Endothelial cell of umbilical vein (primary cell): ENCODE measurements at regions not wholly inside any gene's neighbourhood (a gene's known extent, or its start where the extent isn't known, plus 50 kb on each side); places are given as distances from the start of the nearest gene placed in this dataset.

Experiments used
- BruUV-seq: library from RNA; stranded (reverse); fragments of 400-500 nt; replicated peaks from 2 replicates; lab custom pipeline; 2021; lab: Mats Ljungman, UMichigan
- CTCF ChIA-PET: fragments of 300-600, 350-600 bp; sonication (Branson Sonifier 250); formaldehyde crosslinking; loops from one replicate; lab custom pipeline; 2021; ENCODE audit warnings: antibody characterized with exemption, inconsistent platforms; lab: Charles Lee
- POLR2A ChIA-PET: fragments of 300-600, 350-600 bp; sonication (Branson Sonifier 250); formaldehyde crosslinking; loops from one replicate; lab custom pipeline; 2021; ENCODE audit warnings: antibody characterized with exemption, inconsistent platforms; lab: Charles Lee
- DNase-seq: peaks from one replicate; pipeline ENCODE4 v3.0.0-alpha.2; 2011; ENCODE audit warnings: low read depth, low spot score
- FAIRE-seq: peaks from 2 replicates; lab custom pipeline; 2011; peaks lifted over from hg19 to GRCh38; lab: Jason Lieb, UNC
- H2AFZ ChIP-seq: 2 replicates; pipeline ENCODE4 v1.6.0; 2012; ENCODE audit warnings: low read depth, low read length, control low read depth, inconsistent platforms
- H3K27ac ChIP-seq: 2 replicates; pipeline ENCODE4 v1.5.1; 2011; ENCODE audit warnings: low read depth, mild to moderate bottlenecking, control low read depth, low read length, moderate library complexity; ENCODE audit not compliant: insufficient read depth
- H3K27me3 ChIP-seq, 2 experiments: 2 replicates each; pipeline versions ENCODE4 v1.6.0 to v1.6.1; 2011; ENCODE audit warnings: low read length in 2 of 2, mixed read lengths in 1 of 2; ENCODE audit not compliant: control insufficient read depth in 2 of 2, insufficient read depth in 2 of 2
- H3K36me3 ChIP-seq, 2 experiments: 2 replicates in 1 of 2; 3 replicates in 1 of 2; pipeline ENCODE4 v1.5.1; 2011; ENCODE audit warnings: low read length in 2 of 2, mild to moderate bottlenecking in 1 of 2, moderate library complexity in 1 of 2; ENCODE audit not compliant: control insufficient read depth in 2 of 2, insufficient read depth in 2 of 2; ENCODE audit errors: extremely low read depth in 1 of 2
- H3K4me1 ChIP-seq: 3 replicates; pipeline ENCODE4 v1.5.1; 2011; ENCODE audit warnings: mild to moderate bottlenecking, low read length; ENCODE audit not compliant: control insufficient read depth, insufficient read depth; ENCODE audit errors: extremely low read depth
- H3K4me2 ChIP-seq: 2 replicates; pipeline ENCODE4 v1.6.1; 2011; ENCODE audit warnings: low read length, control low read depth, mixed read lengths; ENCODE audit not compliant: insufficient read depth
- H3K4me3 ChIP-seq, 3 experiments: fragments of 200-600 bp in 1 of 3; sonication (generic), shearing (Covaris generic) in 1 of 3; replicated peaks in 1 of 3; 2 replicates each; pipeline ENCODE4 v1.5.1; 2011 to 2016; ENCODE audit warnings: control low read depth in 3 of 3, low read length in 3 of 3, mild to moderate bottlenecking in 2 of 3, inconsistent platforms in 1 of 3, low read depth in 1 of 3, moderate library complexity in 1 of 3; ENCODE audit not compliant: insufficient read depth in 1 of 3
- H3K79me2 ChIP-seq: 2 replicates; pipeline ENCODE4 v1.6.0; 2012; ENCODE audit warnings: low read length, inconsistent platforms; ENCODE audit not compliant: control insufficient read depth, insufficient read depth
- H3K9ac ChIP-seq: replicated peaks from 2 replicates; pipeline ENCODE3; 2011; ENCODE audit warnings: low read length, control low read depth; ENCODE audit not compliant: insufficient read depth; ENCODE audit errors: extremely low read depth
- H3K9me1 ChIP-seq: replicated peaks from 3 replicates; pipeline ENCODE4 v1.6.0; 2011; ENCODE audit warnings: mild to moderate bottlenecking, low read length; ENCODE audit not compliant: control insufficient read depth, insufficient read depth; ENCODE audit errors: extremely low read depth
- H3K9me3 ChIP-seq: replicated peaks from 2 replicates; pipeline ENCODE4 v1.5.1; 2012; ENCODE audit warnings: low read length, inconsistent platforms; ENCODE audit not compliant: control insufficient read depth, insufficient read depth
- H4K20me1 ChIP-seq: replicated peaks from 2 replicates; pipeline ENCODE3; 2011; ENCODE audit warnings: mild to moderate bottlenecking, low read length; ENCODE audit not compliant: control insufficient read depth, insufficient read depth; ENCODE audit errors: extremely low read depth
- EZH2 ChIP-seq: IDR thresholded peaks from 2 replicates; pipeline ENCODE4 v1.6.1; 2012; ENCODE audit warnings: borderline replicate concordance, low read depth, mild to moderate bottlenecking, moderate library complexity, low read length, inconsistent platforms; ENCODE audit not compliant: severe bottlenecking
- FOS ChIP-seq: IDR thresholded peaks from 2 replicates; pipeline ENCODE4 v1.6.1; 2011; ENCODE audit warnings: mild to moderate bottlenecking, low read length, moderate library complexity, borderline replicate concordance; ENCODE audit not compliant: insufficient read depth
- GATA2 ChIP-seq: IDR thresholded peaks from 2 replicates; pipeline ENCODE4 v1.7.0; 2011; ENCODE audit warnings: low read depth, mild to moderate bottlenecking, moderate library complexity, mixed read lengths, low read length; ENCODE audit not compliant: insufficient read length, insufficient read depth
- JUN ChIP-seq: IDR thresholded peaks from 2 replicates; pipeline ENCODE4 v1.6.1; 2011; ENCODE audit warnings: borderline replicate concordance, low read depth; ENCODE audit not compliant: insufficient read length, insufficient read depth
- MAX ChIP-seq: IDR thresholded peaks from 2 replicates; pipeline ENCODE4 v1.6.1; 2011; ENCODE audit not compliant: insufficient read depth, insufficient read length
- MYC ChIP-seq: IDR thresholded peaks from one replicate; pipeline ENCODE4 v1.6.1; 2011; ENCODE audit warnings: mild to moderate bottlenecking, low read depth, low read length
- POLR2A ChIP-seq: IDR thresholded peaks from 2 replicates; pipeline ENCODE4 v1.6.1; 2012; ENCODE audit warnings: low read depth, mild to moderate bottlenecking, control low read depth, low read length
- POLR2AphosphoS5 ChIP-seq: IDR thresholded peaks from 2 replicates; pipeline ENCODE4 v1.6.1; 2012; ENCODE audit warnings: low read depth, mild to moderate bottlenecking, control low read depth, low read length, moderate library complexity; ENCODE audit not compliant: insufficient read depth
- dilution Hi-C: fragments of 300-500 bp; cut with MboI; formaldehyde crosslinking; loops from one replicate; pipeline ENCODE4 v1.15.0; 2019; ENCODE audit warnings: low sequenced_read_pairs; ENCODE audit not compliant: extremely low pct_ligation_motif_present
- intact Hi-C: fragments of 100-400 bp; cut with micrococcal nuclease; formaldehyde crosslinking; loops from one replicate; pipeline ENCODE4 v1.10.0; 2022
- TF ChIP-seq, protein P1 (sequence below), 2 donors: IDR thresholded peaks; 1 replicate in 1 of 2; 2 replicates in 1 of 2; pipeline ENCODE4 v1.5.1; 2011; ENCODE audit warnings: low read length in 2 of 2, mild to moderate bottlenecking in 2 of 2, moderate library complexity in 2 of 2, control low read depth in 1 of 2, inconsistent platforms in 1 of 2, low read depth in 1 of 2; ENCODE audit not compliant: insufficient read depth in 1 of 2; ENCODE audit errors: extremely low read depth in 1 of 2

DNA sequence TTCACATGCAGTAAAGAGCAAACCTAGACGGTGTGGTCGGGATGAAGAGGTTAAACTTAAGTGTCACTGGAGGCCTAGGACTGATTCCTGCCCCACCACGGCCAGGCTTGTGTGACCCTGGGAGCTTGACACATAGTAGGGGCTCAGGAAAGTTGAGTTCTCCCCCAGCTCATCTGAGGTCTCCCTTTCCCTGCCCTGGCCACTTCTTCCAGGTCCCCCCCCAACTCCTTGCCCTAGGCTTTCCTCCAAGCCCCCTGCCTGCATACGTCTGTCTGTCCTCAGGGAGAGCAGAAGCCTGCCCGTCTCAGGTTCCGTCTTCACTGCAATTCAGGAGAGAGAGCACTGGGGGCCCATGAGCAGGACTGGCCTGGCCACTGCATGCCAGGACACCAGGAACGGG, 225.8 kb downstream of the PTPRU start:
- dilution Hi-C loops, result no loop called here
- H3K27ac ChIP-seq, result no peak overlapping the region

More for the DNA sequence above, 225.8 kb downstream of the PTPRU start:
- no TSS peak for BruUV-seq
- no peak for DNase-seq
- no peaks in the 10 kb centered on the region for H3K79me2 ChIP-seq
- H3K9me3 ChIP-seq, result no peaks in the 10 kb centered on the region
- no peak for FAIRE-seq
- H3K4me2 ChIP-seq, result no peak overlapping the region
- H2AFZ ChIP-seq, result no peak overlapping the region
- no peak overlapping the region for H3K9ac ChIP-seq
- H3K27me3 ChIP-seq, result no peaks in the 10 kb centered on the region
- no peaks in the 10 kb centered on the region for H3K4me1 ChIP-seq
- TF ChIP-seq EZH2 (no peak), JUN (no peak), POLR2AphosphoS5 (no peak), FOS (no peak), GATA2 (no peak), POLR2A (no peak), MAX (no peak), MYC (no peak)
- TF ChIP-seq, protein P1, sequence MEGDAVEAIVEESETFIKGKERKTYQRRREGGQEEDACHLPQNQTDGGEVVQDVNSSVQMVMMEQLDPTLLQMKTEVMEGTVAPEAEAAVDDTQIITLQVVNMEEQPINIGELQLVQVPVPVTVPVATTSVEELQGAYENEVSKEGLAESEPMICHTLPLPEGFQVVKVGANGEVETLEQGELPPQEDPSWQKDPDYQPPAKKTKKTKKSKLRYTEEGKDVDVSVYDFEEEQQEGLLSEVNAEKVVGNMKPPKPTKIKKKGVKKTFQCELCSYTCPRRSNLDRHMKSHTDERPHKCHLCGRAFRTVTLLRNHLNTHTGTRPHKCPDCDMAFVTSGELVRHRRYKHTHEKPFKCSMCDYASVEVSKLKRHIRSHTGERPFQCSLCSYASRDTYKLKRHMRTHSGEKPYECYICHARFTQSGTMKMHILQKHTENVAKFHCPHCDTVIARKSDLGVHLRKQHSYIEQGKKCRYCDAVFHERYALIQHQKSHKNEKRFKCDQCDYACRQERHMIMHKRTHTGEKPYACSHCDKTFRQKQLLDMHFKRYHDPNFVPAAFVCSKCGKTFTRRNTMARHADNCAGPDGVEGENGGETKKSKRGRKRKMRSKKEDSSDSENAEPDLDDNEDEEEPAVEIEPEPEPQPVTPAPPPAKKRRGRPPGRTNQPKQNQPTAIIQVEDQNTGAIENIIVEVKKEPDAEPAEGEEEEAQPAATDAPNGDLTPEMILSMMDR (IDR thresholded peaks at IDR 0.05; ENCODE audit: extremely low read depth in 1 of 2, insufficient read depth in 1 of 2, low read depth in 1 of 2, low read length in 2 of 2), result no peak
- intact Hi-C loops, result no loop called here
- H3K4me3 ChIP-seq, result no peak overlapping the region
- no peaks in the 10 kb centered on the region for H4K20me1 ChIP-seq
- ChIA-PET POLR2A (no interaction called here), CTCF (no interaction called here)
- H3K36me3 ChIP-seq, result no peaks in the 10 kb centered on the region
- H3K9me1 ChIP-seq, result no peaks in the 10 kb centered on the region
